Occipital lobe (tissue), 1 donor: ENCODE measurements at regions not wholly inside any gene's neighbourhood (a gene's known extent, or its start where the extent isn't known, plus 50 kb on each side); places are given as distances from the start of the nearest gene placed in this dataset.
"Not testable (repeated sequence)": the region's sequence is repeated elsewhere in the genome, so short reads cannot be mapped to it uniquely, and the experiment has no call there.

Experiments used
- DNase-seq: peaks from one replicate; lab custom pipeline; 2025; lab: John Stamatoyannopoulos, UW

GRCh38 chr2:224114428-224114827, 75.3 kb upstream of the SERPINE2 start:
- no peak for DNase-seq

- not testable (repeated sequence) for DNase-seq
Measured at GRCh38 chr2:224113930-224114329, 74.8 kb upstream of the SERPINE2 start.

- DNase-seq = no peak
Measured at GRCh38 chr2:224111576-224111975, 72.5 kb upstream of the SERPINE2 start.

- no peak for DNase-seq
Measured at GRCh38 chr2:224110811-224111210, 71.7 kb upstream of the SERPINE2 start.

GRCh38 chr2:224109751-224110150, 70.7 kb upstream of the SERPINE2 start:
- no peak for DNase-seq

- DNase-seq = no peak
Measured at GRCh38 chr2:224106794-224107193, 67.7 kb upstream of the SERPINE2 start.

- DNase-seq = no peak
Measured at GRCh38 chr2:224104668-224105386, 65.7 kb upstream of the SERPINE2 start.

- DNase-seq = no peak
Measured at GRCh38 chr2:224103651-224104050, 64.6 kb upstream of the SERPINE2 start.

GRCh38 chr2:224102991-224103390, 63.9 kb upstream of the SERPINE2 start:
- no peak for DNase-seq

GRCh38 chr2:224101820-224102630, 62.9 kb upstream of the SERPINE2 start:
- DNase-seq = no peak

GRCh38 chr2:224099861-224100643, 61.0 kb upstream of the SERPINE2 start:
- DNase-seq = no peak

- DNase-seq = no peak
Measured at GRCh38 chr2:224098481-224099230, 59.6 kb upstream of the SERPINE2 start.

- no peak for DNase-seq
Measured at GRCh38 chr2:224094413-224094812, 55.3 kb upstream of the SERPINE2 start.

GRCh38 chr2:224091671-224092070, 52.6 kb upstream of the SERPINE2 start:
- DNase-seq = not testable (repeated sequence)

GRCh38 chr2:224089606-224090005, 50.5 kb upstream of the SERPINE2 start:
- not testable (repeated sequence) for DNase-seq
